Brain microvascular endothelial cell (primary cell): ENCODE measurements at regions not wholly inside any gene's neighbourhood (a gene's known extent, or its start where the extent isn't known, plus 50 kb on each side); places are given as distances from the start of the nearest gene placed in this dataset.

Source experiments
- DNase-seq: peaks from one replicate; pipeline ENCODE4 v3.0.0-alpha.2; 2020
- H3K27ac ChIP-seq: fragments of 250-450 bp; sonication (Bioruptor Pico); 2 replicates; pipeline ENCODE4 v1.5.1; 2020; ENCODE audit warnings: mild to moderate bottlenecking, moderate library complexity
- H3K27me3 ChIP-seq: fragments of 250-450 bp; sonication (Bioruptor Pico); replicated peaks from 2 replicates; pipeline ENCODE4 v1.5.1; 2020; ENCODE audit warnings: mild to moderate bottlenecking
- H3K36me3 ChIP-seq: fragments of 250-450 bp; sonication (Bioruptor Pico); replicated peaks from 2 replicates; pipeline ENCODE4 v1.5.1; 2020; ENCODE audit warnings: mild to moderate bottlenecking
- H3K4me3 ChIP-seq: 2 replicates; pipeline ENCODE4 v1.5.1; 2011; ENCODE audit warnings: low read depth, mild to moderate bottlenecking, control low read depth, low read length, moderate library complexity
- CTCF ChIP-seq: IDR thresholded peaks from 2 replicates; pipeline ENCODE4 v1.5.1; 2011; ENCODE audit warnings: low read depth, mild to moderate bottlenecking, moderate library complexity, low read length, control low read depth, inconsistent platforms; ENCODE audit errors: missing control alignments
- in situ Hi-C: cut with HindIII; loops from 2 replicates; pipeline ENCODE4 v1.10.0; 2017; ENCODE audit warnings: low sequenced_read_pairs, low pct_ligation_motif_present

- TF ChIP-seq CTCF: no peak
- Histone ChIP-seq H3K4me3 (no peak overlapping the region), H3K36me3 (no peaks in the 10 kb centered on the region), H3K27me3 (no peaks in the 10 kb centered on the region), H3K27ac (no peak overlapping the region)
- in situ Hi-C loops: no loop called here
- no peak for DNase-seq
Measured at GRCh38 chrX:95218976-95219375, 1465.7 kb upstream of the DIAPH2 start.

DNA sequence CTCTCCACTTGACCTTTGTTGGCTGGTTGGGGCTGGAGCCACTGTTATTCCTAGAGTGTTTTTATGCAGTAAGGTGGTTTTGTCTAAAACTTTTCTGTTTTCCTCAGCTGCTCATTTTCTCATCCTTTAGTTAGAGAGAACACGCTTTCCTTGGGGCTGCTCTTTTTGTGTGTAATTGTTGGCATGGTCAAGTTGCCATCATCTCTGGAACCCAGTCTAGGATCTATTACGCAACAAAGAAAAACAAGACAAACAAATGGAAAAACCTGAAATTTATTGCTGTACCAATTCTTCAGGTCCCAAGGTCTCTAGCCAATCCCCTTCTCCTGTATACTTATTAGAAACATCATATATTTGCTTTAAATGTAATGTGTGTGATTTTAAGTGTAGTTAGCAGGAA is 1436.3 kb upstream of the DIAPH2 start:
- in situ Hi-C loops: no loop called here
- Histone ChIP-seq H3K27ac (no peak overlapping the region), H3K36me3 (no peaks in the 10 kb centered on the region), H3K27me3 (no peaks in the 10 kb centered on the region), H3K4me3 (no peak overlapping the region)
- no peak for TF ChIP-seq CTCF
- no peak for DNase-seq

- no peak for TF ChIP-seq CTCF
- in situ Hi-C loops: no loop called here
- no peak for DNase-seq
- Histone ChIP-seq H3K27ac (no peak overlapping the region), H3K36me3 (no peaks in the 10 kb centered on the region), H3K27me3 (no peaks in the 10 kb centered on the region), H3K4me3 (no peak overlapping the region)
Measured at GRCh38 chrX:95290455-95290854, 1394.2 kb upstream of the DIAPH2 start.

GRCh38 chrX:95291561-95291960 is 1393.1 kb upstream of the DIAPH2 start:
- in situ Hi-C loops: no loop called here
- Histone ChIP-seq H3K4me3 (no peak overlapping the region), H3K27ac (no peak overlapping the region), H3K27me3 (no peaks in the 10 kb centered on the region), H3K36me3 (no peaks in the 10 kb centered on the region)
- DNase-seq: no peak
- TF ChIP-seq CTCF: no peak

DNA sequence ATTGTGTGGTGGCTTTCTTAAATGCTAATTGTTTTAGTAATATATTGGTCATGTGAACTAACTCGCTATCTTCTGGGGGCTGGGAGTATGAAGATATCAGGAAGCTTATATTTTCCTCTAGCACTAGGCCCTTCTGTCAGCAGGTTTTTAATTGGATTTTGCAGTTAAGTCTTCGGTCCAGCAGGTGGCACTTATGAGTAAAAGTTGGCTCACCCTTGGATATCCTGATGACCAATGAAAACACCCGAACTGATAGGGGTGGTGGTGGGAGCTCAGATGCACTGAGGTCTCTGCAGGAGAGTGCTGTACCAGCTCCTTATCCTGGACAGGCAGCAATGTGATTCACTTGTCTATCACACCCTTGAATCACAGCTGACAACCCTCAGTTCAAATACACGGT is 1365.8 kb upstream of the DIAPH2 start:
- DNase-seq: no peak
- peak; percentile 6 for TF ChIP-seq CTCF
- Histone ChIP-seq H3K27me3 (no peaks in the 10 kb centered on the region), H3K4me3 (no peak overlapping the region), H3K36me3 (no peaks in the 10 kb centered on the region), H3K27ac (no peak overlapping the region)
- in situ Hi-C loops: no loop called here

- in situ Hi-C loops: no loop called here
- DNase-seq: no peak
- no peak overlapping the region for H3K4me3 ChIP-seq
- H3K27ac ChIP-seq: no peak overlapping the region
- no peaks in the 10 kb centered on the region for H3K36me3 ChIP-seq
- H3K27me3 ChIP-seq: no peaks in the 10 kb centered on the region
- TF ChIP-seq CTCF: no peak
Measured at GRCh38 chrX:95325185-95325584, 1359.5 kb upstream of the DIAPH2 start.
